ENCODE measurements at regions not wholly inside any gene's neighbourhood (a gene's known extent, or its start where the extent isn't known, plus 50 kb on each side); places are given as distances from the start of the nearest gene placed in this dataset.
"Not testable (repeated sequence)": the region's sequence is repeated elsewhere in the genome, so short reads cannot be mapped to it uniquely, and the experiment has no call there.

GRCh38 chr1:187850146-187850545, 1021.4 kb downstream of the PLA2G4A start:
- not testable (repeated sequence) for TF ChIP-seq POLR2A, POLR2AphosphoS5 (IDR thresholded peaks at IDR 0.05; ENCODE audit: low read depth, low read length)

Measured in GM12892 (cell line).